HCT116 (cell line): ENCODE measurements at regions not wholly inside any gene's neighbourhood (a gene's known extent, or its start where the extent isn't known, plus 50 kb on each side); places are given as distances from the start of the nearest gene placed in this dataset.

Experiments
- ATAC-seq: fragments of 200-7000 bp; cut with Tn5 transposase; 2 replicates; pipeline ENCODE4 v1.9.1; 2020; ENCODE audit warnings: mild to moderate bottlenecking, moderate library complexity
- BruUV-seq: library from RNA; stranded (reverse); fragments of 400-500 nt; replicated peaks from 2 replicates; lab custom pipeline; 2021; lab: Mats Ljungman, UMichigan
- CTCF ChIA-PET: fragments of 300-600 bp; sonication (Branson Sonifier 250); formaldehyde crosslinking; loops from one replicate; lab custom pipeline; 2021; ENCODE audit warnings: antibody characterized with exemption; lab: Charles Lee
- POLR2A ChIA-PET: fragments of 300-600, 350-600 bp; sonication (Branson Sonifier 250); formaldehyde crosslinking; loops from one replicate; lab custom pipeline; 2021; ENCODE audit warnings: antibody characterized with exemption; lab: Charles Lee
- RAD21 ChIA-PET, 2 experiments: fragments of 300-600 bp; sonication (Branson Sonifier 250); formaldehyde crosslinking; loops; one replicate each; lab custom pipeline; 2023; ENCODE audit warnings: low total read pairs in 2 of 2; ENCODE audit not compliant: uncharacterized antibody in 2 of 2, unreplicated experiment in 2 of 2, low non-redundant PET in 1 of 2; lab: Charles Lee
- DNase-seq: peaks from one replicate; pipeline ENCODE4 v3.0.0-alpha.2; 2010; ENCODE audit warnings: low read depth, low spot score
- H2AFZ ChIP-seq: fragments of 200-600 bp; shearing (Covaris generic), sonication (generic); 2 replicates; pipeline ENCODE4 v1.6.1; 2017; ENCODE audit warnings: low read depth, mixed run types, mixed read lengths, antibody characterized with exemption, low read length; ENCODE audit not compliant: poor library complexity, severe bottlenecking
- H3K27ac ChIP-seq: 2 replicates; pipeline ENCODE4 v1.5.1; 2012; ENCODE audit warnings: low read depth, low read length
- H3K27me3 ChIP-seq: fragments of 200-600 bp; sonication (generic); 2 replicates; pipeline ENCODE4 v1.6.1; 2016; ENCODE audit warnings: mixed run types, low read length, mixed read lengths; ENCODE audit not compliant: insufficient read depth
- H3K36me3 ChIP-seq, 2 experiments: fragments of 200-500 bp in 1 of 2; fragments of 200-600 bp in 1 of 2; sonication (Bioruptor generic) in 1 of 2; sonication (generic) in 1 of 2; 2 replicates each; pipeline versions ENCODE4 v1.5.1 to v1.6.1; 2014 to 2016; ENCODE audit warnings: low read length in 2 of 2, inconsistent platforms in 1 of 2, mixed read lengths in 1 of 2, mixed run types in 1 of 2; ENCODE audit not compliant: insufficient read depth in 2 of 2, control insufficient read depth in 1 of 2
- H3K4me1 ChIP-seq, 2 experiments: fragments of 200-600 bp in 1 of 2; sonication (generic) in 1 of 2; 2 replicates each; pipeline versions ENCODE4 v1.5.1 to v1.6.1; 2012 to 2017; ENCODE audit warnings: low read length in 2 of 2, inconsistent platforms in 1 of 2, mild to moderate bottlenecking in 1 of 2, mixed read lengths in 1 of 2, mixed run types in 1 of 2, moderate library complexity in 1 of 2; ENCODE audit not compliant: insufficient read depth in 2 of 2, control insufficient read depth in 1 of 2
- H3K4me2 ChIP-seq: fragments of 200-600 bp; sonication (generic); 2 replicates; pipeline ENCODE4 v1.6.1; 2017; ENCODE audit warnings: mixed run types, low read length, mixed read lengths
- H3K4me3 ChIP-seq, 2 experiments: fragments of 200-600 bp in 1 of 2; sonication (generic) in 1 of 2; replicated peaks in 1 of 2; 2 replicates each; pipeline ENCODE4 v1.5.1; 2011 to 2016; ENCODE audit warnings: low read length in 2 of 2, control low read depth in 1 of 2, low read depth in 1 of 2, mild to moderate bottlenecking in 1 of 2, mixed read lengths in 1 of 2, mixed run types in 1 of 2
- H3K79me2 ChIP-seq: fragments of 200-600 bp; sonication (generic); 2 replicates; pipeline ENCODE4 v1.6.1; 2017; ENCODE audit warnings: mild to moderate bottlenecking, mixed run types, low read length, moderate library complexity, mixed read lengths; ENCODE audit not compliant: insufficient read depth
- H3K9ac ChIP-seq: fragments of 200-600 bp; sonication (generic); 2 replicates; pipeline ENCODE4 v1.6.1; 2016; ENCODE audit warnings: low read length, mixed read lengths
- H3K9me2 ChIP-seq: fragments of 200-600 bp; sonication (generic), shearing (Covaris generic); 2 replicates; pipeline ENCODE4 v1.6.1; 2017; ENCODE audit warnings: mixed run types, mild to moderate bottlenecking, moderate library complexity; ENCODE audit not compliant: insufficient read depth
- H3K9me3 ChIP-seq, 2 experiments: fragments of 200-500 bp in 1 of 2; fragments of 200-600 bp in 1 of 2; sonication (Bioruptor generic) in 1 of 2; sonication (generic) in 1 of 2; 2 replicates each; pipeline ENCODE4 v1.6.1; 2014 to 2017; ENCODE audit warnings: low read length in 2 of 2, mixed read lengths in 2 of 2, inconsistent platforms in 1 of 2, low read depth in 1 of 2, mild to moderate bottlenecking in 1 of 2, mixed run types in 1 of 2, moderate library complexity in 1 of 2; ENCODE audit not compliant: control insufficient read depth in 1 of 2, insufficient read depth in 1 of 2
- H4K20me1 ChIP-seq: fragments of 200-600 bp; sonication (generic), shearing (Covaris generic); 2 replicates; pipeline ENCODE4 v1.6.1; 2017; ENCODE audit warnings: mixed run types, mild to moderate bottlenecking, moderate library complexity; ENCODE audit not compliant: insufficient read depth
- EZH2 ChIP-seq: fragments of 200-600 bp; sonication (generic); IDR thresholded peaks from 2 replicates; pipeline ENCODE4 v1.6.1; 2017; ENCODE audit warnings: antibody characterized with exemption, mixed run types
- JUND ChIP-seq: IDR thresholded peaks from 2 replicates; pipeline ENCODE4 v1.6.1; 2012
- RAD21 ChIP-seq: IDR thresholded peaks from 2 replicates; pipeline ENCODE4 v1.6.1; 2012; ENCODE audit warnings: low read depth, mild to moderate bottlenecking
- SP1 ChIP-seq: IDR thresholded peaks from 2 replicates; pipeline ENCODE4 v1.6.1; 2012; ENCODE audit warnings: low read depth
- SRF ChIP-seq: IDR thresholded peaks from 2 replicates; pipeline ENCODE4 v1.6.1; 2012; ENCODE audit warnings: low read depth
- YY1 ChIP-seq: IDR thresholded peaks from 2 replicates; pipeline ENCODE4 v1.6.1; 2011; ENCODE audit warnings: low read length, low read depth, moderate library complexity, mild to moderate bottlenecking; ENCODE audit not compliant: insufficient replicate concordance; ENCODE audit errors: extremely low read depth
- ZFX ChIP-seq: fragments of 450-650 bp; IDR thresholded peaks from 2 replicates; pipeline ENCODE4 v1.6.1; 2017
- intact Hi-C: fragments of 100-400 bp; cut with micrococcal nuclease; formaldehyde crosslinking; loops from 2 replicates; pipeline ENCODE4 v1.10.0; 2022
- TF ChIP-seq, protein P1 (sequence below): IDR thresholded peaks from 2 replicates; pipeline ENCODE4 v1.6.1; 2012; ENCODE audit warnings: low read depth
- TF ChIP-seq, protein P2 (sequence below), 3 experiments: fragments of 200-600 bp in 1 of 3; sonication (generic) in 1 of 3; IDR thresholded peaks in 2 of 3; conservative IDR thresholded peaks in 1 of 3; 2 replicates each; pipeline ENCODE4 v1.5.1; 2012 to 2017; ENCODE audit warnings: low read depth in 2 of 3, low read length in 2 of 3, antibody characterized with exemption in 1 of 3, borderline replicate concordance in 1 of 3, control low read depth in 1 of 3, mild to moderate bottlenecking in 1 of 3, mixed read lengths in 1 of 3, mixed run types in 1 of 3, moderate library complexity in 1 of 3; ENCODE audit not compliant: insufficient read depth in 1 of 3

DNA sequence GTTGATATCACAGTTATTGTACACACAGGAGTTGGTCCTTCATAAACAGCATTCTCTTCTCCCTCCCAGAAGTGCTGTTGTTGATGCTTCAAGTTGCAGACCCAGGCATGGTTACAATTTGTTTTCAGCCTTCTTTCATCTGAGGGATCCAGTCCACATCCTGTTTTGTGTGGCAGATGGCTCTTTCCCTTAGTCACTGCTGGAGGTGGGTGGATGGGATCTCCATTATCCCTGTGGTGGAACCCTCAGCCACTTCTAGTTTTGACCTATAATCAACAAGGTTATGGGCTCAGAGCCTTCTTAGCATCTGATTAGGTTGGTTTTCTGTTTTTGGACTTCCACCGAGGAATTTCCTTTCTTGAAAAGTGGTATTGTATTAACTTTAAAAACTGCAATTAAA is 214.2 kb downstream of the SH2D4B start:
- H3K79me2 ChIP-seq: no peaks in the 10 kb centered on the region
- H3K9me3 ChIP-seq: no peaks in the 10 kb centered on the region
- no peak overlapping the region for H3K4me3 ChIP-seq
- ChIA-PET POLR2A (no interaction called here), RAD21 (no interaction called here), CTCF (no interaction called here)
- H3K36me3 ChIP-seq: no peaks in the 10 kb centered on the region
- H3K9me2 ChIP-seq: no peaks in the 10 kb centered on the region
- H3K4me1 ChIP-seq: no peaks in the 10 kb centered on the region
- TF ChIP-seq EZH2 (no peak), ZFX (no peak), JUND (no peak), YY1 (no peak), SP1 (no peak), RAD21 (no peak), SRF (no peak)
- TF ChIP-seq, protein P1, sequence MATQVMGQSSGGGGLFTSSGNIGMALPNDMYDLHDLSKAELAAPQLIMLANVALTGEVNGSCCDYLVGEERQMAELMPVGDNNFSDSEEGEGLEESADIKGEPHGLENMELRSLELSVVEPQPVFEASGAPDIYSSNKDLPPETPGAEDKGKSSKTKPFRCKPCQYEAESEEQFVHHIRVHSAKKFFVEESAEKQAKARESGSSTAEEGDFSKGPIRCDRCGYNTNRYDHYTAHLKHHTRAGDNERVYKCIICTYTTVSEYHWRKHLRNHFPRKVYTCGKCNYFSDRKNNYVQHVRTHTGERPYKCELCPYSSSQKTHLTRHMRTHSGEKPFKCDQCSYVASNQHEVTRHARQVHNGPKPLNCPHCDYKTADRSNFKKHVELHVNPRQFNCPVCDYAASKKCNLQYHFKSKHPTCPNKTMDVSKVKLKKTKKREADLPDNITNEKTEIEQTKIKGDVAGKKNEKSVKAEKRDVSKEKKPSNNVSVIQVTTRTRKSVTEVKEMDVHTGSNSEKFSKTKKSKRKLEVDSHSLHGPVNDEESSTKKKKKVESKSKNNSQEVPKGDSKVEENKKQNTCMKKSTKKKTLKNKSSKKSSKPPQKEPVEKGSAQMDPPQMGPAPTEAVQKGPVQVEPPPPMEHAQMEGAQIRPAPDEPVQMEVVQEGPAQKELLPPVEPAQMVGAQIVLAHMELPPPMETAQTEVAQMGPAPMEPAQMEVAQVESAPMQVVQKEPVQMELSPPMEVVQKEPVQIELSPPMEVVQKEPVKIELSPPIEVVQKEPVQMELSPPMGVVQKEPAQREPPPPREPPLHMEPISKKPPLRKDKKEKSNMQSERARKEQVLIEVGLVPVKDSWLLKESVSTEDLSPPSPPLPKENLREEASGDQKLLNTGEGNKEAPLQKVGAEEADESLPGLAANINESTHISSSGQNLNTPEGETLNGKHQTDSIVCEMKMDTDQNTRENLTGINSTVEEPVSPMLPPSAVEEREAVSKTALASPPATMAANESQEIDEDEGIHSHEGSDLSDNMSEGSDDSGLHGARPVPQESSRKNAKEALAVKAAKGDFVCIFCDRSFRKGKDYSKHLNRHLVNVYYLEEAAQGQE: no peak
- TF ChIP-seq, protein P2, sequence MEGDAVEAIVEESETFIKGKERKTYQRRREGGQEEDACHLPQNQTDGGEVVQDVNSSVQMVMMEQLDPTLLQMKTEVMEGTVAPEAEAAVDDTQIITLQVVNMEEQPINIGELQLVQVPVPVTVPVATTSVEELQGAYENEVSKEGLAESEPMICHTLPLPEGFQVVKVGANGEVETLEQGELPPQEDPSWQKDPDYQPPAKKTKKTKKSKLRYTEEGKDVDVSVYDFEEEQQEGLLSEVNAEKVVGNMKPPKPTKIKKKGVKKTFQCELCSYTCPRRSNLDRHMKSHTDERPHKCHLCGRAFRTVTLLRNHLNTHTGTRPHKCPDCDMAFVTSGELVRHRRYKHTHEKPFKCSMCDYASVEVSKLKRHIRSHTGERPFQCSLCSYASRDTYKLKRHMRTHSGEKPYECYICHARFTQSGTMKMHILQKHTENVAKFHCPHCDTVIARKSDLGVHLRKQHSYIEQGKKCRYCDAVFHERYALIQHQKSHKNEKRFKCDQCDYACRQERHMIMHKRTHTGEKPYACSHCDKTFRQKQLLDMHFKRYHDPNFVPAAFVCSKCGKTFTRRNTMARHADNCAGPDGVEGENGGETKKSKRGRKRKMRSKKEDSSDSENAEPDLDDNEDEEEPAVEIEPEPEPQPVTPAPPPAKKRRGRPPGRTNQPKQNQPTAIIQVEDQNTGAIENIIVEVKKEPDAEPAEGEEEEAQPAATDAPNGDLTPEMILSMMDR (IDR thresholded peaks at IDR 0.05 in 2 of 3, conservative IDR thresholded peaks at IDR 0.05 in 1 of 3; ENCODE audit: borderline replicate concordance in 1 of 3, insufficient read depth in 1 of 3, low read depth in 2 of 3, low read length in 2 of 3): no peak
- ATAC-seq: no peak
- no TSS peak for BruUV-seq
- H3K9ac ChIP-seq: no peak overlapping the region
- H4K20me1 ChIP-seq: no peaks in the 10 kb centered on the region
- no peak for DNase-seq
- H3K27ac ChIP-seq: no peak overlapping the region
- no peak overlapping the region for H3K4me2 ChIP-seq
- no peak overlapping the region for H2AFZ ChIP-seq
- intact Hi-C loops: no loop called here
- H3K27me3 ChIP-seq: peaks cover 10% of the 10 kb centered on the region; the same call in 1 of the 2 replicates
